ENCODE measurements at regions not wholly inside any gene's neighbourhood (a gene's known extent, or its start where the extent isn't known, plus 50 kb on each side); places are given as distances from the start of the nearest gene placed in this dataset.

- TF ChIP-seq PRDM15 (CRISPR knock-in tag; IDR thresholded peaks at IDR 0.05) = no peak
Measured at GRCh38 chr7:26485367-26485934, 193.8 kb downstream of the SNX10 start (continued).

GRCh38 chr7:26486153-26486552 lies 194.5 kb downstream of the SNX10 start:
- ChIA-PET SMC1A (ENCODE audit: uncharacterized antibody, unreplicated experiment) (interaction anchor here (1.3 kb wide), 1 partner anchor 116 kb away, joined by 3 read pairs; no protein-coding TSS in a partner anchor), CTCF (interaction anchor here (0.6 kb wide), 1 partner anchor 138 kb away, joined by 5 read pairs; no protein-coding TSS in a partner anchor), RAD21 (ENCODE audit: unreplicated experiment) (no interaction called here), POLR2A (no interaction called here)
- Histone ChIP-seq H3K4me3 (no peak overlapping the region), H3K27ac (ENCODE audit: control insufficient read depth, insufficient read depth) (no peak overlapping the region), H4K20me1 (ENCODE audit: control insufficient read depth, insufficient read depth) (no peaks in the 10 kb centered on the region), H3K79me2 (ENCODE audit: control insufficient read depth, insufficient read depth, low read length) (no peaks in the 10 kb centered on the region), H3K9me3 (replicated peaks; ENCODE audit: control insufficient read depth, insufficient read depth, low read length) (no peaks in the 10 kb centered on the region; the same call in 2 of the 3 replicates), H3K27me3 (replicated peaks in 1 of 2; ENCODE audit: control insufficient read depth in 2 of 2, insufficient read depth in 2 of 2, low read length in 1 of 2) (peaks cover 0 to 2% of the 10 kb centered on the region in 2 experiments; a peak in 1 of 4 replicates), H3K36me3 (ENCODE audit: control insufficient read depth in 2 of 2, insufficient read depth in 2 of 2, low read length in 1 of 2) (no peaks in the 10 kb centered on the region), H2AFZ (ENCODE audit: control insufficient read depth, low read depth, low read length) (no peak overlapping the region), H3K4me1 (ENCODE audit: control insufficient read depth, insufficient read depth, low read length) (no peaks in the 10 kb centered on the region), H3K4me2 (ENCODE audit: control insufficient read depth, insufficient read depth) (no peak overlapping the region), H3K9ac (ENCODE audit: control insufficient read depth, insufficient read depth, low read length) (no peak overlapping the region)
- in situ Hi-C loops (cut with MboI) (no loop called here), intact Hi-C loops (cut with micrococcal nuclease; ENCODE audit: unreplicated experiment) (no loop called here)
- ATAC-seq (no peak), FAIRE-seq (no peak), DNase-seq (ENCODE audit: low read depth, low spot score) (no peak)
- WGBS (ENCODE audit: insufficient coverage, insufficient replicate concordance, low lambda C conversion rate, missing lambda C conversion rate) = 47% methylated on average over 8 of the region's 8 CpGs
- TF ChIP-seq TBL1XR1 (IDR thresholded peaks at IDR 0.05; ENCODE audit: low read depth, low read length) (no peak), EZH2 (IDR thresholded peaks at IDR 0.05; ENCODE audit: borderline replicate concordance, control insufficient read depth, low read depth, low read length) (no peak), PAX5 (IDR thresholded peaks at IDR 0.05; ENCODE audit: borderline replicate concordance, low read depth, low read length) (no peak), BRCA1 (IDR thresholded peaks at IDR 0.05; ENCODE audit: low read depth, low read length) (no peak), SMC3 (IDR thresholded peaks at IDR 0.05; ENCODE audit: borderline replicate concordance, low read length) (no peak), PKNOX1 (IDR thresholded peaks at IDR 0.05) (no peak), LARP7 (IDR thresholded peaks at IDR 0.05) (no peak), NKRF (conservative IDR thresholded peaks at IDR 0.05) (no peak), CHD2 (IDR thresholded peaks at IDR 0.05; ENCODE audit: borderline replicate concordance, low read depth, low read length) (no peak)
- no TSS peak for BruUV-seq (replicated peaks)

Data from GM12878 (cell line).